NCI-H2227 (cell line): ENCODE measurements at regions not wholly inside any gene's neighbourhood (a gene's known extent, or its start where the extent isn't known, plus 50 kb on each side); places are given as distances from the start of the nearest gene placed in this dataset.

Experiments used
- DNase-seq: peaks from one replicate; lab custom pipeline; 2025; ENCODE audit not compliant: unreplicated experiment; lab: John Stamatoyannopoulos, UW

GRCh38 chr5:34480810-34481528 is 175.2 kb upstream of the RAI14 start:
- DNase-seq = no peak

GRCh38 chr5:34483442-34484033 is 172.6 kb upstream of the RAI14 start:
- peak; percentile 79 for DNase-seq

GRCh38 chr5:34484216-34484920 is 171.8 kb upstream of the RAI14 start:
- peak; percentile 24 for DNase-seq

GRCh38 chr5:34485768-34486030 is 170.4 kb upstream of the RAI14 start:
- peak; percentile 29 for DNase-seq

GRCh38 chr5:34486160-34486848 is 169.8 kb upstream of the RAI14 start:
- DNase-seq = peak; percentile 95

- no peak for DNase-seq
These were observed 169.3 kb upstream of the RAI14 start for GRCh38 chr5:34486849-34487158.

GRCh38 chr5:34487159-34487879 is 168.8 kb upstream of the RAI14 start:
- DNase-seq = no peak

- no peak for DNase-seq
These were observed 168.2 kb upstream of the RAI14 start for GRCh38 chr5:34487956-34488355.

GRCh38 chr5:34488984-34489383 is 167.1 kb upstream of the RAI14 start:
- no peak for DNase-seq

- DNase-seq = peak; percentile 36
These were observed 165.4 kb upstream of the RAI14 start for GRCh38 chr5:34490506-34491250.

- peak; percentile 41 for DNase-seq
These were observed 164.9 kb upstream of the RAI14 start for GRCh38 chr5:34491251-34491620.

- no peak for DNase-seq
These were observed 161.9 kb upstream of the RAI14 start for GRCh38 chr5:34494111-34494755.

GRCh38 chr5:34495178-34495577 is 160.9 kb upstream of the RAI14 start:
- DNase-seq = no peak

- no peak for DNase-seq
These were observed 159.9 kb upstream of the RAI14 start for GRCh38 chr5:34496260-34496691.

GRCh38 chr5:34496701-34497469 is 159.2 kb upstream of the RAI14 start:
- no peak for DNase-seq

GRCh38 chr5:34497470-34497808 is 158.7 kb upstream of the RAI14 start:
- DNase-seq = no peak

- DNase-seq = no peak
These were observed 157.6 kb upstream of the RAI14 start for GRCh38 chr5:34498572-34498971.

- no peak for DNase-seq
These were observed 157.0 kb upstream of the RAI14 start for GRCh38 chr5:34499001-34499734.
